ENCODE measurements at regions not wholly inside any gene's neighbourhood (a gene's known extent, or its start where the extent isn't known, plus 50 kb on each side); places are given as distances from the start of the nearest gene placed in this dataset.

DNA sequence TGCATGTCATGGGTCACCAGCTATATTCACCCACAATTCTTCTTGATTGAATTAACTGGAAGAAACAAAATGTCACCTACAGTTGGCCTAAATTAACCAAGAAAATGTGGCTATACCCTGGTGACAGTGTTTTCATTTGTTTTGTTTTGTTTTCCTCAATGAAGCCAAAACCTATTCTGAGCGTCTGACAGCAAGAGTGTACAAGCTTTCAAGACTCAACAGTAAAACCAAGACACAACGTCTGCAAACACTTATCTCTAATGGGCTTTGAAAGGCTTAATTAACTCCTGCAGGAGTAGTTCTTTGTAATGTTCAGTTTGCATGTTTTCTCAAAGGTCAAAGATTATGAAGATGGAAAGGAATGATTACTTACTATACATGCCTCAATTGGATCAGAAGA, 827.6 kb upstream of the KLHL29 start:
- Histone ChIP-seq H3K27ac (ENCODE audit: low read length) (no peak overlapping the region), H3K4me1 (ENCODE audit: control insufficient read depth, insufficient read depth, low read length) (no peaks in the 10 kb centered on the region), H3K36me3 (ENCODE audit: control insufficient read depth, insufficient read depth, low read length) (no peaks in the 10 kb centered on the region), H3K9me3 (ENCODE audit: control insufficient read depth, insufficient read depth, low read length) (peaks cover 3% of the 10 kb centered on the region), H3K27me3 (ENCODE audit: control insufficient read depth, insufficient read depth, low read length) (no peaks in the 10 kb centered on the region), H3K4me3 (ENCODE audit: low read length) (no peak overlapping the region)
- intact Hi-C loops (cut with micrococcal nuclease): no loop called here
- H3K4me3 Mint-ChIP-seq: no peak overlapping the region
- no peak overlapping the region for H3K27ac Mint-ChIP-seq
- TF ChIP-seq, protein P1, sequence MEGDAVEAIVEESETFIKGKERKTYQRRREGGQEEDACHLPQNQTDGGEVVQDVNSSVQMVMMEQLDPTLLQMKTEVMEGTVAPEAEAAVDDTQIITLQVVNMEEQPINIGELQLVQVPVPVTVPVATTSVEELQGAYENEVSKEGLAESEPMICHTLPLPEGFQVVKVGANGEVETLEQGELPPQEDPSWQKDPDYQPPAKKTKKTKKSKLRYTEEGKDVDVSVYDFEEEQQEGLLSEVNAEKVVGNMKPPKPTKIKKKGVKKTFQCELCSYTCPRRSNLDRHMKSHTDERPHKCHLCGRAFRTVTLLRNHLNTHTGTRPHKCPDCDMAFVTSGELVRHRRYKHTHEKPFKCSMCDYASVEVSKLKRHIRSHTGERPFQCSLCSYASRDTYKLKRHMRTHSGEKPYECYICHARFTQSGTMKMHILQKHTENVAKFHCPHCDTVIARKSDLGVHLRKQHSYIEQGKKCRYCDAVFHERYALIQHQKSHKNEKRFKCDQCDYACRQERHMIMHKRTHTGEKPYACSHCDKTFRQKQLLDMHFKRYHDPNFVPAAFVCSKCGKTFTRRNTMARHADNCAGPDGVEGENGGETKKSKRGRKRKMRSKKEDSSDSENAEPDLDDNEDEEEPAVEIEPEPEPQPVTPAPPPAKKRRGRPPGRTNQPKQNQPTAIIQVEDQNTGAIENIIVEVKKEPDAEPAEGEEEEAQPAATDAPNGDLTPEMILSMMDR (IDR thresholded peaks at IDR 0.05): no peak
- 60% methylated on average over 2 of the region's 2 CpGs for WGBS (ENCODE audit: insufficient coverage)
- no peaks in the 10 kb centered on the region for H3K36me3 Mint-ChIP-seq
- ATAC-seq: no peak
- H3K9me3 Mint-ChIP-seq: peaks cover 11 to 14% of the 10 kb centered on the region in 2 donors
- DNase-seq: no peak
- no peaks in the 10 kb centered on the region for H3K27me3 Mint-ChIP-seq (ENCODE audit: low read depth in 2 of 2)
- H3K4me1 Mint-ChIP-seq: no peaks in the 10 kb centered on the region

DNA sequence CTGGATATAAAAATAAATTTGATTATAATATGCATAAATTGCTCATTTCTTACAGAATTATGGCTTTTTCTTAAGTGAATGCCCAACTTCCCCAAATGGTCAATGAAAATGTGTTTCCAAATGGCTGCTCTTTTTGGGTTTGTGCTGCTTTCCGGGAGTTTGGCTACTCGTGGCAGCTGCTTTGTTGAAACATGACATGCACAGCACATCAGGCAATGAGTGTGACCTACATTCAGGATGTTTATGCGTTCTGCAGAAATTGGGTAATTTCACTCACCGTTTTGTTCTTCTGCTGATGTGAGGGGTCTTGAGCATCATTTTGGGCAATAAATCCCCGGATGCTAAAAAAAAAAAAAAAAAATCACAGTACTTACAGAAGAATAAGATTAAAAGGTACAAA, 825.0 kb upstream of the KLHL29 start:
- no peak overlapping the region for H3K4me3 Mint-ChIP-seq
- Histone ChIP-seq H3K27me3 (ENCODE audit: control insufficient read depth, insufficient read depth, low read length) (no peaks in the 10 kb centered on the region), H3K4me3 (ENCODE audit: low read length) (no peak overlapping the region), H3K4me1 (ENCODE audit: control insufficient read depth, insufficient read depth, low read length) (no peaks in the 10 kb centered on the region), H3K9me3 (ENCODE audit: control insufficient read depth, insufficient read depth, low read length) (no peaks in the 10 kb centered on the region), H3K36me3 (ENCODE audit: control insufficient read depth, insufficient read depth, low read length) (no peaks in the 10 kb centered on the region), H3K27ac (ENCODE audit: low read length) (no peak overlapping the region)
- 82% methylated on average over 3 of the region's 5 CpGs for WGBS (ENCODE audit: insufficient coverage)
- no peak for ATAC-seq
- H3K4me1 Mint-ChIP-seq: no peaks in the 10 kb centered on the region
- DNase-seq: no peak
- peaks cover 18 to 24% of the 10 kb centered on the region in 2 donors for H3K9me3 Mint-ChIP-seq
- TF ChIP-seq, protein P1 (IDR thresholded peaks at IDR 0.05): no peak
- peaks cover 6% of the 10 kb centered on the region for H3K36me3 Mint-ChIP-seq
- no peak overlapping the region for H3K27ac Mint-ChIP-seq
- intact Hi-C loops (cut with micrococcal nuclease): no loop called here
- H3K27me3 Mint-ChIP-seq (ENCODE audit: low read depth in 2 of 2): no peaks in the 10 kb centered on the region

DNA sequence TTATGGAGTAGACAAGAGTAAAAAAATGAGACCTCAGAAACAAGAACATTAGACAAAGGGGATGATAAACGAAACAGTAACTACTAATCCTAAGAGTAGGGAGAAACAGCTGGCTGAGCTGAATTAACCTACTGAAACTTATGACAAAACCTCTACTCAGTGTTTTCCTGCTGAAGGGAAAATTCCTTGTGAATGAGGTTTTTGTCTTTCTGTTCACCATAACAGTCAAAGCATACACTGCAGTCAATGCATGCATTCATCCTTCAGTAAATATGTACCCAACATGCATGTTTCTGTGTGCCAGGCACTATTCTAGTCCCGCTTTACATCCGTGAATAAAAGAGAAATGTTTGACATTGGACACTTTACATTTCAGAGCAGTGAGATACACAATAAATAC, 805.6 kb upstream of the KLHL29 start:
- H3K4me1 Mint-ChIP-seq: no peaks in the 10 kb centered on the region
- Histone ChIP-seq H3K4me3 (ENCODE audit: low read length) (no peak overlapping the region), H3K27me3 (ENCODE audit: control insufficient read depth, insufficient read depth, low read length) (no peaks in the 10 kb centered on the region), H3K9me3 (ENCODE audit: control insufficient read depth, insufficient read depth, low read length) (peaks cover 12% of the 10 kb centered on the region), H3K36me3 (ENCODE audit: control insufficient read depth, insufficient read depth, low read length) (no peaks in the 10 kb centered on the region), H3K27ac (ENCODE audit: low read length) (no peak overlapping the region), H3K4me1 (ENCODE audit: control insufficient read depth, insufficient read depth, low read length) (no peaks in the 10 kb centered on the region)
- H3K27me3 Mint-ChIP-seq (ENCODE audit: low read depth in 2 of 2): no peaks in the 10 kb centered on the region
- WGBS (ENCODE audit: insufficient coverage): 87% methylated on average over 3 of the region's 3 CpGs
- no peak overlapping the region for H3K4me3 Mint-ChIP-seq
- DNase-seq: no peak
- H3K36me3 Mint-ChIP-seq: peaks cover 26% of the 10 kb centered on the region
- intact Hi-C loops (cut with micrococcal nuclease): no loop called here
- H3K27ac Mint-ChIP-seq: no peak overlapping the region
- no peak for ATAC-seq
- peaks cover 12 to 27% of the 10 kb centered on the region in 2 donors for H3K9me3 Mint-ChIP-seq
- TF ChIP-seq, protein P1 (IDR thresholded peaks at IDR 0.05): no peak

DNA sequence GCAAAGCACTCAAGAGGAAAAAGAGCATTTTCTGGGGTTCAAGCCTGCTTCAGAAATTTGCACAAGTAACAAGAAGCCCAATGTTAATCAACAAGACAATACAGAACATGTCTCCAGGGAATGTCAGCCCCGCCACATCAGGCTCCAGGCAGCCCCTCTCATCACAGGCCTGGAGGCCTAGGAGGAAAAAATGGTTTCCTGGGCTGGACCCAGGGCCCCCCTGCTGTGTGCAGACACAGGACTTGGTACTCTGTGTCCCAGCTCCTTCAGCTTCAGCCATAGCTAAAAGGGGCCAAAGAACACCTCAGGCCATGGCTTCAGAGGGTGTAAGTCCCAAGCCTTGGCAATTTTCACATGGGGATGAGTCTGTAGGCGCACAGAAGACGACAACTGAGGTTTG, 802.9 kb upstream of the KLHL29 start:
- H3K36me3 Mint-ChIP-seq: peaks cover 21% of the 10 kb centered on the region
- WGBS (ENCODE audit: insufficient coverage): 72% methylated on average over 3 of the region's 3 CpGs

More for the DNA sequence above, 802.9 kb upstream of the KLHL29 start:
- no peak overlapping the region for H3K4me3 ChIP-seq (ENCODE audit: low read length)
- no peaks in the 10 kb centered on the region for H3K36me3 ChIP-seq (ENCODE audit: control insufficient read depth, insufficient read depth, low read length)
- intact Hi-C loops (cut with micrococcal nuclease): no loop called here
- Mint-ChIP-seq H3K27me3 (ENCODE audit: low read depth in 2 of 2) (no peaks in the 10 kb centered on the region), H3K27ac (no peak overlapping the region), H3K4me3 (no peak overlapping the region), H3K9me3 (peaks cover 14 to 18% of the 10 kb centered on the region in 2 donors), H3K4me1 (no peaks in the 10 kb centered on the region)
- no peak overlapping the region for H3K27ac ChIP-seq (ENCODE audit: low read length)
- no peak for DNase-seq
- ATAC-seq: no peak
- H3K4me1 ChIP-seq (ENCODE audit: control insufficient read depth, insufficient read depth, low read length): no peaks in the 10 kb centered on the region
- H3K9me3 ChIP-seq (ENCODE audit: control insufficient read depth, insufficient read depth, low read length): peaks cover 12% of the 10 kb centered on the region
- H3K27me3 ChIP-seq (ENCODE audit: control insufficient read depth, insufficient read depth, low read length): no peaks in the 10 kb centered on the region
- TF ChIP-seq, protein P1 (IDR thresholded peaks at IDR 0.05): no peak
